ENCODE measurements at regions not wholly inside any gene's neighbourhood (a gene's known extent, or its start where the extent isn't known, plus 50 kb on each side); places are given as distances from the start of the nearest gene placed in this dataset.

- no peak for TF ChIP-seq POLR2A (IDR thresholded peaks at IDR 0.05)
- no peak for TF ChIP-seq CTCF (IDR thresholded peaks at IDR 0.05)
Measured at GRCh38 chr16:77536809-77537208, 102.0 kb upstream of the ADAMTS18 start.
